HS-5 (cell line): ENCODE measurements at regions not wholly inside any gene's neighbourhood (a gene's known extent, or its start where the extent isn't known, plus 50 kb on each side); places are given as distances from the start of the nearest gene placed in this dataset.
"Not testable (repeated sequence)": the region's sequence is repeated elsewhere in the genome, so short reads cannot be mapped to it uniquely, and the experiment has no call there.

Source experiments
- DNase-seq: peaks from one replicate; pipeline ENCODE4 v3.0.0-alpha.2; 2012; ENCODE audit warnings: low read depth

DNA sequence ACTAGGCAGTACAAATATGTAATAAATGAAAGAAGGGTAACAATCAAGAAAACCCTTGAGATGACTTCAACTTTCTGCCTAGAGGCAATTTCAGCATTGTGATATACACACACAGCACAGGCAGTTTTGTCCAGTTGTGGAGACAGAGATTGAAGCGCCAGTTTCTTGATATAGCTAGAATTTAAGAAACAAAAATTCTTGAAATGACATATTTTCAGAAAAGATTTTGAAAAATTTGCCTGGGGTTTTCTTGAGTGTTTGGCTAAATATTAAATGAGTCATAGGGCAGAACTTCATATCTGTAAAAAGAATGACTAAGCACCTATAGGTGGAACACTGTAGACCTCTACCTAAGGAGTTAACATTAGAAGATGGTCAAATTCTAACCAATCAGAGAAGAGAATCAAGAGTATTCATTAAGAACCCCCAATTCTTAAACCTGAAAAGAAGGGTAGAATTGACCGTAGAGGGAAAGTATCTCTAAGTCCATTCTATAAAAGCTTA lies 1266.8 kb upstream of the TMEFF2 start:
- DNase-seq, result peak; percentile 3

DNA sequence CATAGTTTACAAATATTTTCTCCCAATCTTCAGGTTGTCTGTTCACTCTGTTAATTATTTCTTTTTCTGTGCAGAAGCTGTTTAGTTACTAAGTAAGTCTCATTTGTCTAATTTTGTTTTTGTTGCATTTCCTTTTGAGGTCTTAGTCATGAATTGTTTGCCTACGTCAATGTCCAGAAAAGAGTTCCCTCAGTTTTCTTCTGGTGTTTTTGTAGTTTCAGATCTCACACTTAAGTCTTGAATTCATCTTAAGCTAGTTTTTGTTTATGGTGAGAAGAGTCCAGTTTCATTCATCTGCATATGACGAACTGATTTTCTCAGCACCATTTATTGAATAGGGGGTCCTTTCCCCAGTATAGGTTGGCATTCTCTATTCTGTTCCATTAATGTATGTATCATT lies 1252.2 kb upstream of the TMEFF2 start:
- DNase-seq, result no peak

DNA sequence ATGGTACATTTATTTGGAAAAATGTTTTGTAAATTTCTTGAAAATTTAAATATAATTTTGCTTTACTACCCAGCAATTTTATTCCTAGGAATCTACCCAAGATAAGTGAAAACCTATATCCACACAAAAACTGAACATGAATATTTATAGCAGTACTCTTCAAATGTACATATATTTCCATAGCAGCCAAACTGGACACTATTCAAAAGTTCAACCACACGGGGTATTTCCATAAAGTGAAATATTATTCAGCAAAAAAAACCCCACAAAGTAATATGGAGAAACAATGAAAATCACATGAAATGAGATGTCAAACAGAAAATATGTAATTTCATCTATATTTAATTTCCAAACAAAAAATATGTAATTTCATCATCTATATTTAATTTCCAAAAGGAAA lies 1247.6 kb upstream of the TMEFF2 start:
- DNase-seq, result no peak

DNA sequence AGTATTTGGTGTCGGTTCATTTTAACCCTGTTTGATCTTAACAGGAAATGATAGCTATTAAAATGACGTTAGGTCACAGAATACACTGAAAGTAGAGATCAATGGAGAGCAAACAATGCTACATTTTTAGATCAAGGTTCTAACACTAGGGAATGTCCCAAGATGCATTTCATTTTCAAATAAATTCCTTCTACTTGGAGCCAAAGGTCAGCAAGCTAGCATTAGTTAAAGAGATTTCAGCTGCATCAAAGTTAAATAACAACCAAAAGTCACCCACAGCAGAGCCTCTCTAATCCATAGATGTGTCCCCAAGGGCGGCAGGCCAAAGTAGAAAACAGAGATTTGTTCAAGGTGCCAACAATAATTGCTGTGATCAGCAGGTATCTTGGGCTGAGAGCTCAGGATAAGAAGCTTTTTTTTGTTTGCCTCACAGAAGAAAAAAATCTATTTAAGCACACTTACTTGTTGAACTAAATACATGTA lies 1233.6 kb upstream of the TMEFF2 start:
- no peak for DNase-seq

DNA sequence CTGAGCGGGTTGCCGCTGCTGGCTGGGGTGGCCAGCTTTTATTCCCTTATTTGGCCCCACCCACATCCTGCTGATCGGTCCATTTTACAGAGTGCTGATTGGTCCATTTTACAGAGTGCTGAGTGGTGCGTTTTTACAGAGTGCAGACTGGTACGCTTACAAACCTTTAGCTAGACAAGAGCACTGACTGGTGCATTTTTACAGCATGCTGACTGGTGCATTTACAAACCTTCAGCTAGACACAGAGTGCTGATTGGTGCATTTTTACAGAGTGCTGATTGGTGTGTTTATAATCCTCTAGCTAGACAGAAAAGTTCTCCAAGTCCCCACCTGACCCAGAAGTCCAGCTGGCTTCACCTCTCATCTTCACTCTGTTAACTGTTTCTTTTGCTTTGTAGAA lies 1217.6 kb upstream of the TMEFF2 start:
- DNase-seq, result not testable (repeated sequence)

DNA sequence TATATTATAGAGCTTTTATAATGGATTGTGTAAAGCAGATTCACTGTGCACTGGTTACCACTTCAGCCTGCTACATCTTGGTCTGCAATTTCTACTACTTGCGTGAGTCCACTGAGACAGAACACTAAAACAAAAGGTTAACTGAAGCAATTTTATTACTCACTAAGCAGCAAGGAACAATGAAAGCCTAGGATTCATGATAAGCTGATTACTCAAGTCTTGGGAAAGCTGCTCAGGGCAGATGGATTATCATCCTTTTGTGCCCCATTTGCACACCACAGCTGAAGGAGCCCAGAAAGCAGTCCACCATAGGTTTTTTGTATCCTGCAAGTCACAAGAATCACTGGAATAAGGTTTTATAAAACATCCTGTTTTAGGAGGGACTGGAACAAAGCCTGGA lies 1215.2 kb upstream of the TMEFF2 start:
- DNase-seq, result no peak

DNA sequence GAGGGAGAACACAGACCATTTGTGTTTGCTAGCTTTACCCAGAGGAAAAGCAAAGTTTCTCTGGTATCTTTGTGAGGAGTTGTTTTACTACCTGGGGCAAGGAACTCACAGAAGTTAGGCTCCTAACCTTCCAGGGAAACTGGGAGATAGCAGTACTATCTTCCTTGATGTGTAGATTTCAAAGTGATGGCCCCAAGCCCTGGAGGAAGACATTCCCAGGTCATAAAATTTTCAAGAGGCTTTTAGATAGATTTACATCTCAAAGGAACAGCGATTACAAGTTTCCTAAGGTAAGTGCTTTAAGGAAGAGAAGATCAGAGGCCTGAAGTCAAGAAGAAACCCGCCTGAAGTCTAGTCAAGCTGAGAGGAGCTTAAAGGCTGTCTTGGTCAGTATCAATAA lies 1187.8 kb upstream of the TMEFF2 start:
- DNase-seq, result no peak

DNA sequence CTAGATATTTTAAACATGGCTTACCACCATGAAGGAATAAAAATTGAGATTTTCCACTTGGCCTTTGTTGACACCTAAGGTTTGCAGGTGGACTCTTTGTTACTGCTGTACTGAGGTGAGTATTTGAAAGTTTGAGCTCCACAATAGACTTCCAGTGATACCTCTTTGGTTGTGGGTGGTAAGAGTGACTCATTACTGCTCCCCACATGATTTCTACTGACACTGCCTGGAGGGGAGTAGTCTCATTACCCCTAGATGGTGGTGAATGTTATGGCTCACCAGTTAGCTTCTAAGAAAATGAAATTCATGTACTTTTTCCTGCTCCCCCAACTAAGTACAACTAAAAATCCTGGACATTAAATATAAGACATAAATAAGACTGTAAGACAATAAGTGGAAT lies 1183.1 kb upstream of the TMEFF2 start:
- no peak for DNase-seq

DNA sequence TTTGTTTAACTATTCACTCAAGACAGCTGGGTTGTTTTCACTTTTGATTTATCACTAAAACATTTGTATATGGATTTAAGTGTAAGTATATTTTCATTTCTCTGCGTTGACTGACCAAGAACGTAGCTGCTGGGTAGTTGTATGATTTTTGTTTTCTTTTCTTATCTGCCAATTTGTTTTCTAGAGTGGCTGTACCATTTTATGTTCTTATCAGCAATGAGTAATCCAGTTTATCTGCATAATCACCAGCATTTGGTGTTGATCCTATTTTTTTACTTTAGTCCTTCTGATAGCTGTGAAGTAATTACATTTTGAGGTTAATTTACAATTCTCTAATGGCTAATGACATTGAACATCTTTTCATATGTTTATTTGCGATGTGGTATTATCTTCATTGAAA lies 1178.4 kb upstream of the TMEFF2 start:
- DNase-seq, result no peak

DNA sequence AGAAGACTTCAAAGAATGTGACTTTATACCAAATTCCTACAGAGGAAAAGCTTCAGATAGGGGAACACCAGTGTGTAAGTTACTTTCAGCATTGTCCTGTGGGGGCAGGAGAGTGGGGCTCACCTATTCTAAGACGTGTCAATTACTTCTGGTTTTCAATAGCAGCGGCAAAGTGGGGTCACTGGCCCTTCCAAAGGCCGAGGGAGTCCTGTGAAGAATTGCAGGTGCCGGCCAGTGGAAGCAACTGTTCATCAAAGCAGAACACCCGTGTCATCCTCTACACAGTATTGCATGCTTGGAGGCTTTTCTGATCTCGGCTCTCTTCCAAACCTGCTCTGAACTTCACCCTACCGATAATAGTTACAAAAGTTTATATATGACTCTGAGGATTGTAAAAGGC lies 1176.5 kb upstream of the TMEFF2 start:
- no peak for DNase-seq

DNA sequence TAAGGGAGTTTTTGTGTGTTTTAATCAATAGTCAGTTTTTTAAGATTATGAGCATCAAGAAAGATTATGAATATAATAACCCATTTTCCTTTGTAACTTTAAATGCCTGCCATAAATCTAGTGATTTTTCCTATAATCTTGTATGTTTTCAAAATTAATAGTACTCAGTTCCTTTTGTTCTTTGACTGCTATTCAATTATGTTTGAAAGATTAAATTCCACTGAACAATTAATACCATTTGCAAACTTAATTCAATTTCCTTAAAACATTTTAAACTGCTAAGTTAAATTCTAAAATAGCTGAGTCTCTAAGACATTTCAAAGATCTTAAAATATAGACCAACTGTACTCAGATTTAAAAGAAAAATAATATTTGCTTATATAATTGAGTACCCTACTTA lies 1173.9 kb upstream of the TMEFF2 start:
- DNase-seq, result no peak

DNA sequence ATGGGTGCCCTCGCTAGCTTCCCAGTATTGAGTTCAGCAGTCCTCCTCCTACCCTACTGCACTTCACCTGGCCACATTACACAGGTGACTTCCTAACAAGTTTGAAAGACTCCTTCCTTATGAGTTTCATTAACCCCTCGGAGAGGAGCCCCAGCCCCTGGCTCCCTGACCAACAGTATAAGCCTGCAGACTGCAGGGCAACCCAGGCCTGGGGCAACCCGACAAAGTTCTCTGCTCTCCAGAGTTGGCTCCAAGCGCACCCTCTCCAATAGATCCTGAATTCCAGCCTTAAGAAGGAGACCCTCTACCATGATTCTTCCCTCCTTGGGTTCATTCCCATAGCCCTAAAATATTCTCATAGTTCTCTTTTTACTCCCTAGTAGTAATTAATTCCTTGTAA lies 1162.8 kb upstream of the TMEFF2 start:
- DNase-seq, result no peak

DNA sequence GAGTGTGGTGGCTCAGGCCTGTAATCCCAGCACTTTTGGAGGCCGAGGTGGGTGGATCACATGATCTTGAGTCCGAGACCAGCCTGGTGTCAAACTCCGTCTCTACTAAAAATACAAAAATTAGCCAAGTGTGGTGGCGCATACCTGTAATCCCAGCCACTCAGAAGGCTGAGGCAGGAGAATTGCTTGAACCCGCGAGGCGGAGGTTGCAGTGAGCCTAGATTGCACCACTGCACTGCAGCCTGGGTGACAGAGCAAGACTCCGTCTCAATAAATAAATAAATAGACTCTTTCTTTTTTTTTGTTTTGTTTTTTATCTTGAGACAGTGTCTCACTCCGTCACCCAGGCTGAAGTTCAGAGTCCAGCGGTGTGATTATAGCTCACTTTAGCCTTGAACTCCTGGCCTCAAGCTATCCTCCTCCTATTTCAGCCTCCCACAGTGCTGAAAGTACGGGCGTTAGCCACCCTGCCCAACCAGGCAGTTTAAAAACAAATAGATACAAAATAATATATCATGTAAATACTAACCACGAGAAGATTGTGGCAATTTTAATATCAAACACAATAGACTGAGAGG lies 1158.0 kb upstream of the TMEFF2 start:
- DNase-seq, result not testable (repeated sequence)

DNA sequence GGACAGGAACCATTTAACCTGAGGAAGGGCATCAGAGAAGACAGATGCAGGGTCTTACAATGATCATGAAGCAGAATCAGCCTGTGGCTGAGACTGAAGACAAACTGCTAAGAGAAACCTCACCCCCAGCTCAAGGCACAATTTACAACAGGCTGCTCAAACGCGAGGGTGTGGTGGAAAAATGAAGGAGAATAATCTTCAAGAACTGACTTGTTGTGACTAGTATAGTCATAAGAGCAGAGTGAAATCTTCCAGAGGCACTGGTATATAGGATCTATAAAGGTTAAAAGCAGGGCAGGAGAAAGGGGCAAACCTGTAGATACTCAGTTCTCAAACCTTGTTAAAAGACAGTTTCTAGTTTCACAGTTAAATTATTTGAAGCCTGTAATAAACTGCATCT lies 1155.8 kb upstream of the TMEFF2 start:
- no peak for DNase-seq

DNA sequence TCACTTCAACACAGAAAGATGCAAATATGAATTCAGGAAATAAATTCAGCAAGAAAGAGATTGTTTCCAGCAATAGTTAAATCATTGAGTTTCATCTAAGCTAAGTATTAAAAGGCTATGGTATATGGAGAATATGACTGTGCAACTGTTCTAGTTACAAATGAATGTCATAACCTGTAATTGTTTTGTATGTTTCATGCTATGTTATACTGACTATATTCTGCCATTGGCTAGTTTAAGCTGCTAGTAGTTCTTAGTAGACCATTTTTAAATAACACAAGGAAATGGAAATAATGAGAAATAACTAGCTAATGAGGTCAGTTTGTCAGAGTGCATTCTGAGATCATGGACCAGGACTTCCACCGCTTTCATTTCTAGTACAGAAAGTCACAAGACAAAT lies 1154.9 kb upstream of the TMEFF2 start:
- no peak for DNase-seq

DNA sequence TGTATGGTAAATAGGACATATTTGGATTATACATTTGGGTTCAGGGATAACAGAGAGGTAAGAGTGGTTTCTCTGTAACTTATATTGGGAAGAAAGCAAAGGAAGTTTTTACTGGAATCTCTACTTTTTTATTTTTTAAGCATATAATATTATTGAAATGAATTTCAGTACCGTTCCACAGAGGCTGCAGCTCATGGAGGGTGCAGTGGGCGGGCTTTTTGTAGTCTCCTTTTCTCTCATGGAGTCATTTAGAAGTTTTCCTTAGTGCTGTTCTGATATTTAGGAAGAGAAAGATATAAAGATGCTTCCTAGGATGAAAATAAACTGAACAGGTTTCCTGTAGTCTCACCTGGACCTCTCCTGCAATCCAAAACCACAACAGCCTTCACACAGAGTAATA lies 1153.3 kb upstream of the TMEFF2 start:
- no peak for DNase-seq

DNA sequence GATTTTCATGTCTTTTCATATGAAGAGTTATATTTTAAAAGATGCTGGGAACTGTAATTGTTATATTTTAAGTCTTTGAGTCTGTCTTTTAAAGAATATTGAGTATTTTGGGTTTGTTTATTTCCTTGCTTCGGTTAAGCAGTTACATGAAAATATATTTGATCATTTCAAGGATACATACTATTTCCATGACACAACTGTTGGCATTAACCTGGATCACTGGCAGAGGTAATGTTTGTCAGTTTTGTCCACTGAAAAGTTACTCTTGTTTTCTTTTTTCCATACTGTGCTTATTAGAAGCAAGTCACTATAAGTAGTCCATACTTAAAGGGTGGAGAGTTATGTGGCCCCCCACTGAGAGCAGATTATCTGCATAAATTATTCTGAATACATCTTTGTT lies 1142.0 kb upstream of the TMEFF2 start:
- DNase-seq, result no peak

DNA sequence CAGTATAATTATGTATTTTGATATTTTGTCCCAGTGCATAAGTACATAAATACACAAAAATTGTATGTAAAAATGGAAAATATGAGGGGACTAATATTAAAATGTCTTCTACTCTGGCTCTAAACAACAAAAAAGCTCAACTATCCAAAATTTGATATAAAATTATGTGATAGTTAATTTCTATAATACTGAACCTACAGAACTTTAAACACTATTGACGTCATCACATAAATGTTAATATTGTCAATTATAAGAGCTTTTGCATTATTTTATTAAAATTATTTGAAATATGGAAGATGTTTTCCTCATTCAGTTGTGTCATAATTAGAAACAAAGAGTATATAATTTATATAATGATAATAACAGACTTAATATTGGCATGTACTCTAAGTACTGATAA lies 1139.7 kb upstream of the TMEFF2 start:
- no peak for DNase-seq

DNA sequence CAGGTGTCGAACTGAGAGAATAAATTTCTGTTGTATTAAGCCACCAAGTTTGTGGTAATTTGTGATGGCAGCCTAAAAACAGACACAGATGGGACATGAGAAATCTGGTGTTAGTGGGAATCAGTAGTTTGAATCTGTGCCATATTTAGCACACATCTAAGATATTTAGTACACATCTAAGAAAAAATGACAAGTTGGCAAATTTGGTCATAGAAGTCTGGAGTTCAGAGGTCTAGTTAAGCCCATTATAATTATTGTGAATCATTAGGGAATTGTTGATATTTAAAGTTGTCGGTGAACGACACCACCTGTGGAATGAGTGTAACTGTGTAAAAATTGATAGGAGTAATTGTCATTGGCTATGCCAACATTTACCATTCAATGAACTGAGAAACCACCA lies 1138.8 kb upstream of the TMEFF2 start:
- DNase-seq, result no peak

DNA sequence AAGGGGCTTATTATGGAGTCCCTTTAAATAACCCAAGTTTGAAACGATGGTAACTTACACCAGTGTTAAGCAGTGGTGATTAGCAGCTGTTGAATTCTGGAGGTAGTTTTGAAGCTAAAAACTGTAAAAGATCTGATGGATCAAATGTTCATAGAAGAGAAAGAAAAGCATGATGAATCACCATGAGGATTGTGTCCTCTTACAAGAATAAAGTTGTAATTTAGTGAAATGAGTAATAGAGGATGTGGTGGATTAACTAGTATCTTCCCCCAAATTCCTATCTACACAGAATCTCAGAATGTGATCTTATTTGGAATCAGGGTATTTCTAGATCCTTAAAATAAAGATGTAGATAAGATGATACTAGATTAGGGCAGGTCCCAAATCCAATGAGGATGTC lies 1138.2 kb upstream of the TMEFF2 start:
- DNase-seq, result peak; percentile 59

DNA sequence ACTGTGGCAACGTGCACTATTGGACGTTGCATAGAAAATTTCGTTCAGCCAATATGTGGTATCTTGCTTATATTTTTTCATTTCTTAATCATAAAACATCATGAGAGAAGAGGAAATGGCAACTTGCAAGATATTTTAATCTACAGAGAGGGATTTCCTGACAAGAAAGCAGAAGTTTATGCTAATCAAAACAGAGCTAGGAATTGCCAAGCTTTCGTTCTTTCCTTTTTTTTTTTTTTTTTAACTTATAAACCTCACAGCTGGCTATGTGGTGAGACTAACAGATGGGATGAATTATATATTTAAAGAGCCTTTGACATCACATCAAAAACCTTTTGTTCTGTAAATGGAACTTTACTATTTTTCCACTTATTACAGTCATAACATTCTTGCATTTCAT lies 1136.9 kb upstream of the TMEFF2 start:
- no peak for DNase-seq

DNA sequence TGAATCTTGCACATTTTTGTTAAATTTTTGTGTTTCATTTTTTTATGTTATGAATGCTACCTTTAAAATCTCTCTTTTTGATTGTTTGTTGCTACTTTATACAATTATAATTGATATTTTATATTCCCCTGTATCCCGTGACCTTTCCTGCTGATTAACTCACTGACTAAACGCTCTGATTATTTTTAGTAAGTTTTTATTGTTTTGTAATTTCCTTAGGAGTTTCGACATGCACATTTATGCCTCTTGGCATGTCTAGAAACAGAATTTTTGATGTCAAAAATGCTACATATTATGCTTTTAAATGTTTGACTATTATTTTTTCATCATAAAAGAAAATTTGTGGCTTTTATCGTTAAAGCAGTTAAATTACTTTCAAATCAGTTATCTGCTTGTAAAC lies 1131.6 kb upstream of the TMEFF2 start:
- DNase-seq, result no peak

DNA sequence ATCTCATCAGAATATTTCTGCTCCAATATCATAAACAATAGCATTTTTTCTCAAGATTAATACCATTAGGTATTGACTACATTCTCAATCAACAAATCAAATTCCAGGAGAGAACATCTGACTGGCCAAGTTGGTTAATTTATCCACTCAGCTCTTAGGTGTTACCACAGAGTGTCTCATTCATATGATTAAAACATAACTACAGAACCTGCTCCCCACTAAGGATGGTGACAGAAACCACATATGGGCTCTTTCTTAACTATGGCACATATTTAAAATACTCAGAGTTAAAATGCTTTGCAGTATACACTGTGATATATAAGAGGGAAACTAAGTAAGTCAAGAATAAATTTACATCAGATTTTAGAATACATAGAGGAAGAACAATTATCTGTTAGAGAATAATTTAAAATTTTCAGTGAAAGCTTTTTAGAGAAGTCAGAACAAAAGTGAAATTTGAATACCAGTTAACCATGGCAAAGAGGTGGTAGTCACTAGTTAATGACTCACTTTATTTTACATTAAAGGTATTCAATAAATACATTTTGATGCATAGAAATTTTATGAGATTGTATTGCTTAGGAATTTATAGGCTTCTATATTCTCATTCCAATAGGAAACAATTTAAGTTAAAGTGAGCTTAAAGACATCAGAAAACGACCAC lies 1120.8 kb upstream of the TMEFF2 start:
- DNase-seq, result no peak

DNA sequence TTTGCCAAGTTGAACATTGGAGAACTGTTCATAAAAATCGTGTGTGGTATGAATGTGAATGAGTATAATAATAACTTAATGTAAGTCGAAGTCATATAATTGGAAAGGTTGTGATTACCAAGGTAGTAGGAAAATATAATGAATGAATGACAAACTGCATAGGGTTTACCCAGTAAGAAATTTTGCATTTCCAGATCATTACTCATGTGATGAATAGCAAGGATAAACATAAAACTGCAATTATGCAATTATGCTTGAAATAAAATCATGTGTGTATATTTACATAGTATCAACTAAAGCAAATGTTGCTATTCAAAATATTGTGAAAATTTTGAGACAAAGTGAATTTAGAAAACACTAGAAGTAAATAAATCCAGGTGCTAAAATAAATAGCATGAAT lies 1108.7 kb upstream of the TMEFF2 start:
- DNase-seq, result no peak
